ENCODE measurements at regions not wholly inside any gene's neighbourhood (a gene's known extent, or its start where the extent isn't known, plus 50 kb on each side); places are given as distances from the start of the nearest gene placed in this dataset.
A peak's percentile ranks its signal among the peaks of the same experiment; 100 is the strongest.
"Not testable (repeated sequence)": the region's sequence is repeated elsewhere in the genome, so short reads cannot be mapped to it uniquely, and the experiment has no call there.

DNA sequence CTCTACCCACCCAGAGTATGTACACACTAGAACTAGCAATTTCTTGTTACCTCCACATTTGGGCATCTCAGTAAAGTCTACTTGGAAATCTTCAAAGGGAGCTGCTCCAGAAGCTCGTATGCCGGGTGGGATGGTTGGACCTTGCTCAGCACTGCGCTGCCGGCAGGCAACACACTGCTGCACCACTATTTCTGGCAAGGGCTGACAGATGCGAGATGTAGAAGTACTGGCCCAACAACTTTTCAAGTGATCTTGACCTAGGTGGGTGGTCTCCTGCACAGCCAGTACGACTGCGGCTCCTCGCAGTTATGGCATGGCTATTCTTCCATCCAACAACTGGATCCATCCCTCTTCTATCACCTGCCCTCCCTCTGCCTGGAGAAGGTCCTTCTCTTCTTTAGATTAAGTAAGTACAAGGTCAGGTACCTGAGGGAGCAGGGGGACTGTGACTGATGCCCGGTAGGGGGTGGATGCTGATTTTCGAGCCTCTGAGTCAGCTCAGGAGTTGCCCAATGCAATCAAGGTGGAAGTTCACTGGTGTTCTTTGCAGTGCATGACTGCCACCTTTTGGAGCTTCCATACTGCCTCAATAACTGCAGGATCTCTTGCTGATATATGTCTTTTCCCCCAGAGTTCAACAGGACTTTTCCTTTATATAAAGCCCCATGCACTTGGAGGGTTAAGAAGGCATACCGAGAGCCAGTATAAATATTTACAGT, 100.4 kb upstream of the SLC1A4 start:
- peak; percentile 11 for DNase-seq

DNA sequence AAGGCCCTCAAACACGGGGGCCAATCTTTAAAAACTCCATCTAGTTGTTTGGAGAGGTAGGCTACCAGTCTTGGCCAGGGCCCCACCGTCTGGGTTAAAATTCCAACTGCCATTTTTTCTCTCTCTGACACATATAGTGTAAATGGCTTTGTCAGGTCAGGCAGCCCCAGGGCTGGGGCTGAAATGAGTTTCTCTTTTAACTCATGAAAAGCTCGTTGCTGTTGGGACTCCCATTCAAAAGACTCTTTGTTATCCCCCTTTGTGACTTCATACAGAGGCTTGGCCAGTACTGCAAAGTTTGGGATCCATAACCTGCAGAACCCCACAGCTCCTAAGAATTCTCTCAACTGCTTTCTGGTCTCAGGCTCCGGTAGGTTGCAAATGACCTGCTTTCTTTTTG, 99.4 kb upstream of the SLC1A4 start:
- DNase-seq: no peak

DNA sequence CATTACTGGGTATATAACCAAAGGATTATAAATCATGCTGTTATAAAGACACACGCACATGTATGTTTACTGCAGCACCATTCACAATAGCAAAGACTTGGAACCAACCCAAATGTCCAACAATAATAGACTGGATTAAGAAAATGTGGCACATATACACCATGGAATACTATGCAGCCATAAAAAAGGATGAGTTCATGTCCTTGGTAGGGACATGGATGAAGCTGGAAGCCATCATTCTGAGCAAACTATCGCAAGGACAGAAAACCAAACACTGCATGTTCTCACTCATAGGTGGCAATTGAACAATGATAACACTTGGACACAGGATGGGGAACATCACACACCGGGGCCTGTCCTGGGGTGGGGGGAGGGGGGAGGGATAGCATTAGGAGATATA, 92.6 kb upstream of the SLC1A4 start:
- DNase-seq: not testable (repeated sequence)

DNA sequence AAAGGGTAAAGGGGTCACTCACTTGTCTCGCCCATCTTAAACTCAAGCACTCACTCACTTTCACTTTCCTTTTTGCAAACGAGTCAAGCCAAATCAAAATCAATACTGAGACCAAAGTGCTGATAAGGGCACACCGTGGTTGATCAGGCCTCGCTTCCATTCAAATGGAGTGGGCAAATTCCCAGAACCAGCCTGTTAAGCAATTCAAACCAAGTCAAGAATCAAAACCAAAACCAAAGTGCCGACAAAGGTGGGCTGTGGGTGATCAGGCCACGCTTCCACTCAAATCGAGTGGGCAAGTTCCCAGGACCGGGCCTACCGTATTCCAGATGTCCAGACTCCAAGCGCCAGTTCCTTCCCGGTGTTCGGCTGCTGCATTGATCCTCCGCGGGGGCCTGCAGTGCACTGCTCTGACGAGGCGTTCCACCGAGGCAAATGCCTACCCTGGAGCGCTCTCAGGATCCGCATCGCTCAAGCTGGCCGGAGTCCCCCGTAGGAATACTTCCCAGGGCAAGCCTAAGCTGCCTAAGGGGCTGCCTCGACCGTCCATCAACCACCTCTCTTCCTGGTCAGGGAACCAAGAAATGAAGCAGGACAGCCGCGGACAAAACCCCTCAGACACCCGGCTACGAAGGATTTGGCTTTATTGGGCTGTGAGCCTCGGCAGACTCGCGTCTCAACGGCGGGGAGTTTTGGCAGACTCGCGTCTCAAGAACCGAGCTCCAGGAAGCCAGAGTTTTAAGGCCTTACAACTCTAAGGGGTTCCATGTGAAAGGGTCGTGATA, 89.9 kb upstream of the SLC1A4 start:
- DNase-seq: no peak

DNA sequence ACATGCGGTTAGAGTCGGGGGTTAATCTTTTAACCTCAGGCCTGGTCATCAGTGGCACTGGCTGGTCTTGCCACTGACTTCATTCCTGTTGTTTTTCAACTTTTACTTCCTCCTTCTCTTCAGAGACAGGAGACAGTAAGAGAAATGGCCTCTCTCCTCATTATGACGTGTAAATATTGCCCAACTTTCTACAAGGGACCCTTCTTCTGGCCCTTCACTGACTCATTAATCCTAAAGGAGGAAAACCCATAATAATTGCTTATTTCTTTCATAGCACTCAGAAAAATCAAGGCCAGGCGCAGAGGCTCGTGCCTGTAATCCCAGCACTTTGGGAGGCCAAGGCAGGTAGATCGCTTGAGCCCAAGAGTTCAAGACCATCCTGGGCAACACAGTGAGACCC, 89.3 kb upstream of the SLC1A4 start:
- DNase-seq: not testable (repeated sequence)

DNA sequence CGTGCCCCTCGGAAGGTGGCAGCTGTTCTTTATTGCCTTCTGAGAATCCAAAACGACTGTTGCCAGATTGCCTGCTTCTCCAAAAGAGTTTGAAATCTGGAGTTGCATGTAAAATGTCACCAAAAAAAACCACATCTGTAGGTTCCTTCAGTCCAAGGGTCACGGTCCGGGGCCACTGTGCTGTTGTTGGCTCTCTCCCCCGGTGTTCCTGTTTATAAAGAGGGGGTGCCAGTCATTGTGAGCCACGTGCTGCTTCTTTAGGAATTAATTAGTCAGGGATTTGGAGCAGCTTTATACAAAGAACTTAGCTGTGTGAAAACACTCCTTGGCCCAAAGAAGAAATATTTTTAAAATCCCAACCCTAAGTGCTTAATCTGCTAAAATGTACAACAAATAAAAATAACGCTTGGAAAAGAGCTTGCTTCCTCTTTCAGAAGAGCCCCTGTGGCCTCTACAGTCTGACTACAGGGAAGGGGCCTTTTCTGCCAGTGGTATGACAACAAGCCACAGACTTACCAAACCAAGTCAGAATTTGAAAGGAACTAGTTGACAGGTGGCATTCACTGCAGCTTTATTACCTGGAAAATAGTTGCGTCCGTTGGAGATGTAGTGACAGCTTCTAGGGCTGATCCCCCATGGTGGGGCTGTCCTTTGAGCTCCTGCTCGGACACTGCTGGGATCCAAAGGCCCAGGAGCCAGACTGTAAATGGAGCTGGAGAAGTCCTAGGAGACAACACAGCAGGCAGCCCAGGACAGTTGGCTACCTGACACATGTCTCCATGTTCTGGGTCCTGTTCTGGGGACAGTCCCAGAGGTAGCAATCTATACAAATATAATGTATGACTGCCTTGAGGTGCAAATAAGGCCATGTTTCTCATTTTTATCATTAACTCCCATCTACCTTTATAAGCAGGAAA, 84.5 kb upstream of the SLC1A4 start:
- no peak for DNase-seq

DNA sequence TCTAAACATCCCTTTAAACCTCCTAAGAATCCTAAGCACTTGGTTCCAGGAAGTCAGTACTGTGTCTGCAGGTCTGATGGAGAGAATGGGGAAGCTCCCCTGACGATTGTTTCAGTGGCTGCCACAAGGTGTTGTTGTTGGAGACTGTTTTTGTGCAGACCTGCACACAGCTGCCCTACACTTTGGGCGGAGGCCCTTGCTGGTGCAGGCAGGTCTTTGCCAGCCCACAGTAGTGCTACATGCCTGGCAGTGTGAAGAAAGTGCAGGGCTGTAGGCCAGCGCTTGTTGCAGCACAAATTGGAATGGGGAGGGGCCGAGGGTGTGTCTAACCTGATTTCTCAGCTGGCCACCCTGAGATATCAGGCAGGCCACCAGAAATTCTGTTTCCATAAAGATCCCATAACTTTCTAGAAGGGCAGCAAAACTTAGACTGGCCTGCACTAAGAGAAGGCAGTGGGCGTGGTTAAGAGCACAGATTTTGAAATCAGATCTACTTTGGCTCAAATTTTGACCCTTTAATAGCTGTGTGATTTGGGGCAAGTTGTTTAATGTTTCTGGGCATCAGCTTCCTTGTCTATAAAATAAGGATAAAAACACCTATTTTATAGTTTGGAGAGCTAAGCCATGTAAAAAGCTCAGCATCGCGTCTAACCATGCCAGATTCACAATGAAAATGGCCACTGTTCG, 83.7 kb upstream of the SLC1A4 start:
- no peak for DNase-seq

DNA sequence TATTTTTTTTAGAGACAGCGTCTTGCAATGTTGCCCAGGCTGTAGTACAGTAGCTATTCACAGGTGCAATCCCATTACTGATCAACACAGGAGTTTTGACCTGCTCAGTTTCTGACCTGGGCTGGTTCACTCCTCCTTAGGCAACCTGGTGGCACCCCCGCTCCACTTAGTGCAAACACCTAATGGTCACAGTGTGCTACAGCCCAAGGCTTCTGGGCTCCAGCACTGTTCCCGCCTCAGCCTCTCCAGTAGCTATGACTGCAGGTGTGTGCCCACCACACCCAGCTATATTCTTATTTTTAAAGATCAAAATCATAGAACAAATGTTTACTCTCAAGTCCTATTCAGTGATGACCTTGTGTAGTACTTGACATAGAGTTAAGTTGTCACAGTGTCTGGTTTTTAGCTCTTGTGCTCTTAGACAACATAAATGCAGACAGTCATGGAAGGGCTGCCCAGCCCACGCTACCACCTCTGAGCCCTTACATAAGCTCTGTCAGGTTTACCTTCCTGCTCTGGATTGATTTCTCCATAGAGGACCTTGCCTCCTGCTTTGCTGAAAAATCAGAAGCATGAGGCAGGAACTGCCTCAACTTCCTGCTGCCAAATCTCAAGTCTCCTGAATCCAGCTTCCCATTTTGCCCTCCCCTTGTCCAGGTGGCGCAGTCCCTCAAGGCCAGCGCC, 82.2 kb upstream of the SLC1A4 start:
- DNase-seq: no peak

DNA sequence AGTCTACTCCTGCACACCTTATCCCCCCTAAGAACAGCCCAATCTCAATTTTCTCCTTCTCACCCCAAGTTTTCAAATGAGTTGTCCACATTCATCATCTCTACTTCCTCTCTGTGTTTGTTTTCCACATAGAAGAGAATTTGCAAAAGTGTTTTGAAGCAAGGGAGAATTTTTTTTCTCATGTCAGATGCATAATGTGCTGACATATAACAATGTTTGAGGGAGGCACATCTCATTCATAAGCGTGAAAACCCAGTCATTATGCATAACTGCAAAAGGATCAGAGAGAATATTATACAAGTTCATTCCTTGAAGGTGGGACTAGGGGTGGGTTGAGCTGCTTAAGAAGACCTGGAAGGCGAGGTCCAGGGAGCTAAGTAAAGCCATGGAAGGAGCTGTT, 80.8 kb upstream of the SLC1A4 start:
- DNase-seq: no peak

DNA sequence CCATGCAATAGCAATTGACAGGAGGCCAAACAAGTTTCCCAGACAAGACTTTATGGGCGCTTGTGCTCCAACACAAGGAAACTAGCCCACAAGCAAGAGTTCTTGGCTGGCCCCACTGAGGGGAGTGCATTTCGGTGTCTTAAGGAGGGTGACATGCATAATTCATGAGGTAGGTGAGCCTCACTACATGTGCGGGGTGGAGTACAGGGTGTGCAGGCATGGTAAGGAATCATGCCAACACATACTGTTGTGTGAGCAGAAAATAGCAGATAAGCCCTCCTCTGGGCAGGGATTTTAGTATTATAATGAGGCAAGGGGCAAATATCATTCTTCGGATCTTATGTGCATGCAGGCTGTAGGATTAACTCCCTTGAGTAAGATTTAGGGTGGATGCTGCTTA, 78.7 kb upstream of the SLC1A4 start:
- no peak for DNase-seq

DNA sequence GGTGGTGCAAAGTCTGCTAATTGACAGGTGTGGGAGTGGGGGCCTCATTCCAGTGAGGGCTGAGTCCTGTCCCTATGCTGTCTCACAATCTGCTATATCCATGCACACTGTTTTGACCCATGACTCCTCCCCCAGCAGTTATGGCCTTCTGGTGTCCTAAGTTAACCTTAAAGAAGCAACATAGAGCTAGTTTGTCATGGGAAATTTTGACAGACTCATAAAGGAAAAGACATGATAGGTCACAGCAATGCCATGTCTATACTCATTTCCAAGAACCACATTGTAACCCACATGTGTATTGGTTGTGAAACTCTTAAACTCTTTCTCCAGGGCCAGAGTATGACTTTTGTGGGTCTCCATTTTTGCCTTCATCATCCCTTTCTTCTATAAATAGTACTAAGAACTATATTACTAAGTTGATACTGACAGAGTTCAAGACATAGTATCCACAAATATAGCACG, 78.2 kb upstream of the SLC1A4 start:
- DNase-seq: no peak

DNA sequence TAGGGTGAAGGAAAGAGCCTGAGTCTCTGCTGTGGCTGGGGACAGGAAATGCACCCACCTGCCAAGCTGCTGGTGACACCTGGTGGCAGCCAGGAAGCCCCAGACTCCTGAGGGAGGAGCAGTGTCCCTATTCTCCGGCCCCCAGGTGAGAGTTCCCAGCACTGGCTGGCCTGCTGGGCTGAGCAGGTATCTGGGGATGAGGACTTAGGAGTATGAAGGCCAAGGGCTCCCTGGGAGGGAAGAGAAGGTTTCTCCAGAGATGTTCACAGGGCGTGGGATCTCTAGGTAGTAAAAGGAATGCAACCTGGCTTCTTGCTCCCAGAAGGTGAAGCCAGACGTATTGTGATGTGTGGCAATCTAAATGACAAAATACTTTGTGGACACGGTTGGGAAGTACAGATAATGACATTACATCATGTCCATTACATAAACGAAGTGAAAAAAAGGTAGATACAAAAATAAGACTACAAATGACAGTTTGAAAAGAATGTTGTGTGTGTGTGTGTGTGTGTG, 75.8 kb upstream of the SLC1A4 start:
- DNase-seq: peak; percentile 5

DNA sequence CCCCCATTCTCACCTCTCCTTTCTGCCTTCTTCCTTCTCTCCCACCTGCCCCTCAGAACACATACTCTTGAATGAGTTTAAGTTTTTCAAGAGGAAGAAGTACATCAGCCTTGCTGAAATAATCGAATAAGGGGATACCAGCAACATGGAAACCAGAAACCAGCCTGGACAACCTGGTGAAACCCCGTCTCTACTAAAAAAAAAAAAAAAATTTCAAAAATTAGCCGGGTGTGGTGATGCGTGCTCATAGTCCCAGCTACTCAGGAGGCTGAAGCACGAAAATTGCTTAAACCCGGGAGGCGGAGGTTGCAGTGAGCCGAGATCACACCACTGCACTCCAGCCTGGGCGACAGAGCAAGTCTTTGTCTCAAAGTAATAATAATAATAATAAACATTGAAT, 75.0 kb upstream of the SLC1A4 start:
- DNase-seq: no peak

DNA sequence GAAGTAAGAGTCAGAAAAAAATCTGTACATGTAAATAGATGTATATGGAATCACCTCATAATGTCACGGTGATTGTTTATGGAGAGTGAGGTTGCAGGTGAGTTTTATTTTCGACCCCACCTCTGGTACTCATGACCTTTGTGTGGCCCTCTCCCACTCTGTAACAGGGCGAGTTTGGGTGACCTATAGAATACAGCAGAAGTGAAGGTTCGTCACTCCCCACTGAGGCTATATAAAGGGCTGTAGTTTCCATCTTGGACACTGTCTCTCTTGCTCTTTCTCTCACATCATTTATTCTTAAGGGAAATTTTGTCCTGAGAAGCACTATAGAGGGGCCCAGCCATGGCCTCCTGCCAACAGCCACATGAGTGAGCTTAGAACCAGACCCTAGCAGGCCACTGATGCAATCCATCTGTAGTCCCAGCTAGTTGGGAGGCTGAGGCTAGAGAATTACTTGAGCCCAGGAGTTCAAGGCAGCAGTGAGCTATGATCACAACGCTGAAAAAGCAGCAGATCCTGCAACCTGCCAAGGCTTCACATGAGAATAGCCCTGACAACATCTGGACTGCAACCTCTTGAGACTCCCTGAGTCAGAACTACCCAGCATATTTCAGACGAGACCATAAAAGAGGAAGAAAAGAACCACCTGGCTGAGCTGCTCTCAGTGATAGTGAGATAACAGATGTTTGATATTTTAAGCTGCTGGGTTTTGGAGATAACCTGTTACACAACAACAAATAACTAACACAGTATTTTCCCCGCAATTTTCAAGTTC, 74.3 kb upstream of the SLC1A4 start:
- DNase-seq: no peak

DNA sequence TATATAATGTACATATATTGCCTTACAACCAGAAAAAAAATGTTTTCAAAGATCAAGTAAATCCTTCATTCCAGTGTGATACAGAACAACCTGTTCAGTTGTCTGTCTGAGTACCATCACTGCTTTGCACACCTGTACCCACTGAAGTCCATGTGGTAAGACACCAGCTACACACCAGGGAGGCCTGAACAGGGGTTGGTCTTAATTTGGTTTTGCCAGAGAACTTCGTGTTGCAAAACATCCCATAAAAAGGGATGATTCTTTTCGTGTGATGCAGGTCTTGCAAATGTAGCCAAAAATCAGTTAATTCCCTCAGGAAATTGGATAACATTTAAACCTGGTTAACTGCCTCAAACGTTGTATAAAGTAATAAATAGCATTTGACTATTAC, 73.7 kb upstream of the SLC1A4 start:
- DNase-seq: no peak

DNA sequence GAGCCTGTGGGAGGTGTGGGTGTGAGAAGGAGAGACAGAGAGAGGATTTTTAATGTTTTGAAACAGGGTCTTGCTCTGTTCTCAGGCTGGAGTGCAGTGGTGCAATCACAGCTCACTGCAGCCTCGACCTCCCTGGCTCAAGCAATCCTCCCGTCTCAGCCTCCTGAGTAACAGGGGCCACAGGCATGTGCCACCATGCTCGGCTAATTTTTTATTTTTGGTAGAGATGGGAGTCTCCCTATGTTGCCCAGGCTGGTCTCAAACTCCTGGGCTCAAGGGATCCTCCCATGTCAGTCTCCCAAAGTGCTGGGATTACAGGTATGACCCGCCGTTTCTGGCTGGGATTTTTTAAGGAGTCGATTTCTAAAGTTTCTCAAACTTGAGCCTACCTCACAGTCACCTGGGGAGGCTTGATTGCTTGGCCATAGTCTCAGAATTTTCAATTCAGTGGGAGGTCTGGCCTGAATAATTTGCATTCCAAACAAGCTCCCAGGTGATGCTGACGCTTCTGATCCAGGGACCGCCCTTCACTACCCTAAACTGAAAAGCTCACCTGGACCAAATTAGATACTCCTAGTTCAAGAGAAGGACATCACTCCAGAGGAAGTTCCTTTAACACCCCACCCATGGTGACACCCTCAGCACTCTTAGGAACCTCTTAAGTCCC, 70.8 kb upstream of the SLC1A4 start:
- no peak for DNase-seq

DNA sequence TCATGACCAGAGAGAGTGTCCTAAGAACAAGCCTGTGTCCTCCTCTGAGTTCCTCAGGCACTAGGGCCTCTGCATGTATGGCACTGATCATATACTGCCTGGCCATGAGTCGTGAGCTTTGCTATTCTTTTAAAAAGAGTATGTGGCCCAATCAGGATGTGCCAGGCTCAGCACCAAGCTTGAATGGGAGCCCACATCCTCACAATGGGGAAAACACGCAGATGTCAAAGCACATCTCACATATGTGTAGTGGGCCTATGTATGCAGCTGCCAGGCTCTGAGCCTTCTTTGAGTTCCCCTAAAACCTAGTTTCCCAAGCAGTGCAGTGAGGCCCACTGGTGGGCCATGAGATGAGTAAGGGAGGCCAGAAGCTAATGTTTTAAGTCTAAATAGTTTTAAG, 69.9 kb upstream of the SLC1A4 start:
- DNase-seq: peak; percentile 20

DNA sequence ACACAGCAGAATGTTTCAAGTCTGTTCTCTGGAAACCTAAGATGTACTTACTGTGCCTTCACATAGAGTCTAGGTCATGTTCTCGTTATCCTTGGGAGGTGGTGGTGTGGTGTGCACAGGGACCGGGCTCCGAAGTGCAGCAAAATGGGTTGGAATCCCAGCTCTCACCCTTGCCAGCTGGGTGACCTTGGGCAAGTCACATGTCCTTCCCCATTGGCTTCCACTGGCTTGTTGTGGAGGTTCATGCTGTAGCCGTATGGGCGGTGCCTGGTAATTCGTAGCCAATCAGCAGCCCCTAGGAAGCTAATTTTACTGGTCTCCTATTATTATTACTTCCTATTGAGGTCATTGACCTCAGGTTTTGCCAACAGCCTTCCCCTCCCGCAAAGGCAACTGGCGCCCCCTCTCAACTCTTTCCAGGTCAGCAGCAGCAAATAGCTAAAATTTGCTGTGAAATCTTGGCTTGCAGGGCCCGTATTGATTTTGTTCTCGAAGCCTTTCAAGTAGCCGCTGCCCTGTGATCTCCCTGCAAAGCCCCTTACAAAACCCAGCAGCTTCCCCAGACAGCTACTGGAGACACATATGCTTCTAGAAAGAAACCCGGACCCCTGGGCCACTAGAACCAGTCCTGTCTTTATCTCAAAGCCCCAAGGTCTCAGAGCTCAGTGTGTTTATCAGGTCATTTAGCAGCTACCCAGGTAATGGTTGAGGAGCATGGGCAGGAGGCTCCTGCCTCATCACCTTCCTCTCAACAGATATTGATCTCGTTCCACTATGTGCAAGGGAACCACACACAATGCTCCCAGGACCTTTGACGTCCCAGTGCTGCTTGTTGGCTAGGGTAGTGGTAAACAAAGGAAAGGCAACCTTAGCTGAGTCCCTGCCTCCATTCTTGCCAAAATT, 66.5 kb upstream of the SLC1A4 start:
- DNase-seq: no peak

DNA sequence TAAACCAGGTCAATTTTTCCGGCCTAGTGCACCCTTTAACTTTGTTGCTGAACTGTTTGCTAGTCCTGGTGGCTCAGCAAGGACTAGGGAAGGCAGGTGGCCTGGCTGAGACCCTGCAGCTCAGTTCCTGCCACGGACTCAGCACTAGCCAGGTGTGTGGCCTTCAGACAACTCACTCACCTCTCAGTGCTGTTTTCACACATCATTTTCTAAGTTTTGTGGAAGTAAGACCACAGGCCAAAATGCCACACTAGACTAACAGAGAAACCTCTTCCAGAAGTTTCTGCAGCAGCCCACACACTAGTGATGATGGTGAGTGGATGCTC, 65.9 kb upstream of the SLC1A4 start:
- no peak for DNase-seq
